ENCODE measurements at regions not wholly inside any gene's neighbourhood (a gene's known extent, or its start where the extent isn't known, plus 50 kb on each side); places are given as distances from the start of the nearest gene placed in this dataset.

DNA sequence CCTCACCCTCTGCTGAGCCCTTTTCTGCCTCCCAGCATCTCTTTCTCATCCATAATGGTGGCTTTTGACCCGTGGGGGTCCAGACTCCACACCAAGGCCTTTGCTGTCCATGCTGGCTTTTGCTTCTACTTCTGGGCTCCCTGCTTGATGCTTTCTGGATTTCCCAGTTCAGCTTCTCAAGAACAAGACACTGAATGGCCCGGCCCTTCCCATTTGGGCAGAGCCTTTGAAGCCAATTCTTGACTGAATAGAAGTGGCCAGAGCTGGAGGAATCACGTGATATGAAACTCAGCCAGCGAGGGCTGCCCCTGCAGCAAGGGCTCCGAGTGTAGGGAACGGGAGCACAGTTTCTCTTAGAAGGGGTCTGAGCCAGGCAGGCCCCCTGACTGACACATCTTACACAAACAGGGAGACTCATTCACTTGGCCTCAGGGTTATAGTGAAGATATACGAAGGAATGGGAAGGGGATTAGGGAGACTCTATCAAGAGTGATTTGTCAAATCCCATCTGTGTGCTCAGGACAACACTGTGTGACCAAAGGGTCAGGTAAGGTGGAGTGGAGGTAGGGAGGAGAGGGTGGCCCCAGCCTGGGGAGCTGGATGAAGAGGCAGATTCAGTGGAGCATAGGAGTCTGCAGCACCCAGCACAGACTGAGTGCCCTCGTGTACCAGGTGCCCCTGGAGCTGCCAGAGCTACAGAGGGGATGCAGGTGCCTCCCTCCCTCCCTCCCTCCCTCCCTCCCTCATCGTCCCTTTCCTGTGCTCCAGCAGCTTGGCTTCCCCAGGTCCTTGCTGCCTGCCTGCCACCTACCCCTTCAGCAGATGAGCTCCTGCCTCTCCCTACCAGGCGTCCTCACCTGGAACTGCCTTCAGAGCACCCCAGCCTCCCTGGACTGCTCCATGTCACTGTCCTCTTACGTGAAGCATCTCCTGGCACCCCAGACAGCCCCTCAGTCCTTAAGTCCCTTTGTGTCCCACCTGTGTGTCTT is 106.0 kb downstream of the TRIM29 start:
- TF ChIP-seq, protein P1, sequence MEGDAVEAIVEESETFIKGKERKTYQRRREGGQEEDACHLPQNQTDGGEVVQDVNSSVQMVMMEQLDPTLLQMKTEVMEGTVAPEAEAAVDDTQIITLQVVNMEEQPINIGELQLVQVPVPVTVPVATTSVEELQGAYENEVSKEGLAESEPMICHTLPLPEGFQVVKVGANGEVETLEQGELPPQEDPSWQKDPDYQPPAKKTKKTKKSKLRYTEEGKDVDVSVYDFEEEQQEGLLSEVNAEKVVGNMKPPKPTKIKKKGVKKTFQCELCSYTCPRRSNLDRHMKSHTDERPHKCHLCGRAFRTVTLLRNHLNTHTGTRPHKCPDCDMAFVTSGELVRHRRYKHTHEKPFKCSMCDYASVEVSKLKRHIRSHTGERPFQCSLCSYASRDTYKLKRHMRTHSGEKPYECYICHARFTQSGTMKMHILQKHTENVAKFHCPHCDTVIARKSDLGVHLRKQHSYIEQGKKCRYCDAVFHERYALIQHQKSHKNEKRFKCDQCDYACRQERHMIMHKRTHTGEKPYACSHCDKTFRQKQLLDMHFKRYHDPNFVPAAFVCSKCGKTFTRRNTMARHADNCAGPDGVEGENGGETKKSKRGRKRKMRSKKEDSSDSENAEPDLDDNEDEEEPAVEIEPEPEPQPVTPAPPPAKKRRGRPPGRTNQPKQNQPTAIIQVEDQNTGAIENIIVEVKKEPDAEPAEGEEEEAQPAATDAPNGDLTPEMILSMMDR (conservative IDR thresholded peaks at IDR 0.05 in 1 of 2, IDR thresholded peaks at IDR 0.05 in 1 of 2; ENCODE audit: extremely low read depth in 1 of 2, insufficient read depth in 1 of 2, low read depth in 1 of 2, low read length in 2 of 2) = no peak
- TF ChIP-seq EZH2 (IDR thresholded peaks at IDR 0.05; ENCODE audit: borderline replicate concordance, low read length) = no peak
